Type B pancreatic cell (in vitro differentiated cells): ENCODE measurements at regions not wholly inside any gene's neighbourhood (a gene's known extent, or its start where the extent isn't known, plus 50 kb on each side); places are given as distances from the start of the nearest gene placed in this dataset.

Experiments used
- DNase-seq: peaks from one replicate; pipeline ENCODE4 v3.0.0; 2021; ENCODE audit warnings: mixed read lengths; ENCODE audit not compliant: unreplicated experiment; ENCODE audit errors: extremely low spot score
- H3K27ac Mint-ChIP-seq: 2 replicates; pipeline ENCODE4 v1.8.0; 2021; ENCODE audit warnings: mild to moderate bottlenecking, mixed read lengths
- H3K27me3 Mint-ChIP-seq: 2 replicates; pipeline ENCODE4 v1.8.0; 2021; ENCODE audit warnings: mixed read lengths
- H3K36me3 Mint-ChIP-seq: 2 replicates; pipeline ENCODE4 v1.8.0; 2021; ENCODE audit warnings: mixed read lengths
- H3K4me1 Mint-ChIP-seq: one replicate; pipeline ENCODE4 v1.8.0; 2021; ENCODE audit warnings: mixed read lengths; ENCODE audit not compliant: unreplicated experiment
- H3K4me3 Mint-ChIP-seq: 2 replicates; pipeline ENCODE4 v1.8.0; 2021; ENCODE audit warnings: mild to moderate bottlenecking, mixed read lengths
- H3K9me3 Mint-ChIP-seq: 2 replicates; pipeline ENCODE4 v1.8.0; 2021; ENCODE audit warnings: mixed read lengths
- TF ChIP-seq, protein P1 (sequence below): fragments of 200-600 bp; sonication (generic); conservative IDR thresholded peaks from 2 replicates; pipeline ENCODE4 v1.5.0; 2021; ENCODE audit warnings: antibody characterized with exemption, mild to moderate bottlenecking

- Mint-ChIP-seq H3K36me3 (no peaks in the 10 kb centered on the region), H3K27ac (no peak overlapping the region), H3K4me1 (no peaks in the 10 kb centered on the region), H3K9me3 (no peaks in the 10 kb centered on the region), H3K4me3 (peak overlapping the region; percentile 74), H3K27me3 (peaks cover 78% of the 10 kb centered on the region)
- peak; percentile 73 for DNase-seq
- TF ChIP-seq, protein P1, sequence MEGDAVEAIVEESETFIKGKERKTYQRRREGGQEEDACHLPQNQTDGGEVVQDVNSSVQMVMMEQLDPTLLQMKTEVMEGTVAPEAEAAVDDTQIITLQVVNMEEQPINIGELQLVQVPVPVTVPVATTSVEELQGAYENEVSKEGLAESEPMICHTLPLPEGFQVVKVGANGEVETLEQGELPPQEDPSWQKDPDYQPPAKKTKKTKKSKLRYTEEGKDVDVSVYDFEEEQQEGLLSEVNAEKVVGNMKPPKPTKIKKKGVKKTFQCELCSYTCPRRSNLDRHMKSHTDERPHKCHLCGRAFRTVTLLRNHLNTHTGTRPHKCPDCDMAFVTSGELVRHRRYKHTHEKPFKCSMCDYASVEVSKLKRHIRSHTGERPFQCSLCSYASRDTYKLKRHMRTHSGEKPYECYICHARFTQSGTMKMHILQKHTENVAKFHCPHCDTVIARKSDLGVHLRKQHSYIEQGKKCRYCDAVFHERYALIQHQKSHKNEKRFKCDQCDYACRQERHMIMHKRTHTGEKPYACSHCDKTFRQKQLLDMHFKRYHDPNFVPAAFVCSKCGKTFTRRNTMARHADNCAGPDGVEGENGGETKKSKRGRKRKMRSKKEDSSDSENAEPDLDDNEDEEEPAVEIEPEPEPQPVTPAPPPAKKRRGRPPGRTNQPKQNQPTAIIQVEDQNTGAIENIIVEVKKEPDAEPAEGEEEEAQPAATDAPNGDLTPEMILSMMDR, result peak; percentile 97
These were observed 132.9 kb upstream of the DPYD start for GRCh38 chr1:98053471-98054366.

DNA sequence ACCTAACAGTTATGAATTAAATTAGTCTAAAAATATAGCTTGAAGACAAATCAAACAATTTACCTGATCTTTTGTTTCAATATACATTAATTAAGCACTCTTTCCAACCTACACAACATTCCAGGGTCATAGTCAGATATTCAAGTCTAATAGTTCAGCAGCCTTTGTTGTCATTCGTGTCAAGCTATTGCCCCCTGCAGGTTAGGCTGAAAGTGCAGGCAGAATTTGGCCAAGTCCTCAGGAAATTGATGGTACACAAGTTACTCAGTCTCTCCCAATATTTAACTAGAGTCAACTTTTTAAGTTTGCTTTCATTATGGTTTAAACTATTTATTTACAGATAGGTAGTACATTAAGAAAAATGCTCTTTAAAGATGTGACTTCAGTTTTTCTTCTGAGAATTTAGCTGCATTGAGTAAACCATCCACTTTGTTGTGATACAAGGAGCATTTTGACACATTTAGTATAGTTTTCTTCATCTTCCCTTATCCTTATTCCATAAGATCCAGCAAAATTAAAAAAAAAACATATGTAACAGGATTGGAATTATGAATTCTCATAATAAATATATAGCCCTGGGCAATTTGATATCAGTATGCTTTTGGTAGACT, 130.3 kb upstream of the DPYD start:
- Mint-ChIP-seq H3K9me3 (no peaks in the 10 kb centered on the region), H3K4me1 (peaks cover 6% of the 10 kb centered on the region), H3K36me3 (no peaks in the 10 kb centered on the region), H3K4me3 (no peak overlapping the region), H3K27me3 (peaks cover 86% of the 10 kb centered on the region), H3K27ac (no peak overlapping the region)
- TF ChIP-seq, protein P1, result peak; percentile 93
- DNase-seq, result peak; percentile 72

DNA sequence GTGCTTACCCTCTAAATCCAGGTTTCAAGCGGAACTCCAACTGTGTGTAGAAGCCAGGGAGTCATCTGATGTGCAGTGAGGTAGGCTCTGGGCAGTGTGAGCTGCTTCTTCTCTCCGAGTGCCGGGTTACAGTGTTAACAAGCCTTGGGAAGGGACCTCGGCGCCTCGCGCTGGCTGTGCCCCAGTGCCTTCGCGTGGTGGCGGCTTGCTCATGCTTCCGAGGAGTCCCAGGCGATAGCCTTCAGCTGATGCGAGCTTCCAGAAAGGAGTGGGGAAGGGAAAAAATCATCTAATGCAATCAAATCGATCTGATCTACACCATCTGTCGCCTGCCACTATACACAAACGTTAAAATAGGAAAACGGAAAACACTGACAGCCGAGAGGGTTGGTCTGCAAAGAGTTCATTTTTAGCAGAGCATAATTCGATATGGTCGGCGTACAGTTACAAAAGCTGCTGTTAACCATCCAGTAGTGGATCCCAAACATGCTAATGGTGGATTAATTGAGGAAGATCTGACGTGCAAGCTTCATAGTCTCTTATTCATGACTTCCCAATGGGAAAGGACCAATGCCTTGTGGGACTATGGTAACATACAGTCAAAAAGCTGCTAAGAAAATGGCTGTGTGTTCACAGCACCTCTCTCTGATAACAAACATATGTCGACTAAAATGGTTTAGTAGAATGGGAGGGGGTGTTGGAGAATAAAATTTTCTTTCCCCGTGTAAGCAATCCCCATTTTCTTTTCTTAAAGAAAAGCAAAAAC, 128.7 kb upstream of the DPYD start:
- Mint-ChIP-seq H3K4me1 (peaks cover 9% of the 10 kb centered on the region), H3K27me3 (peaks cover 89% of the 10 kb centered on the region), H3K27ac (no peak overlapping the region), H3K4me3 (peak overlapping the region; percentile 79), H3K36me3 (no peaks in the 10 kb centered on the region), H3K9me3 (no peaks in the 10 kb centered on the region)
- DNase-seq, result peak; percentile 63
- TF ChIP-seq, protein P1, result no peak

- DNase-seq, result no peak
- Mint-ChIP-seq H3K36me3 (no peaks in the 10 kb centered on the region), H3K4me1 (peaks cover 9% of the 10 kb centered on the region), H3K4me3 (peak overlapping the region; percentile 79), H3K9me3 (no peaks in the 10 kb centered on the region), H3K27me3 (peaks cover 93% of the 10 kb centered on the region), H3K27ac (no peak overlapping the region)
- TF ChIP-seq, protein P1, result no peak
These were observed 128.0 kb upstream of the DPYD start for GRCh38 chr1:98048751-98049325.

- H3K27me3 Mint-ChIP-seq, result peaks cover 93% of the 10 kb centered on the region
- no peaks in the 10 kb centered on the region for H3K36me3 Mint-ChIP-seq
- H3K27ac Mint-ChIP-seq, result no peak overlapping the region
- peak; percentile 82 for DNase-seq
- H3K4me1 Mint-ChIP-seq, result peaks cover 9% of the 10 kb centered on the region
- no peaks in the 10 kb centered on the region for H3K9me3 Mint-ChIP-seq
- peak overlapping the region; percentile 79 for H3K4me3 Mint-ChIP-seq
- TF ChIP-seq, protein P1, result peak; percentile 35
These were observed 127.4 kb upstream of the DPYD start for GRCh38 chr1:98048244-98048643.
